ENCODE measurements at regions not wholly inside any gene's neighbourhood (a gene's known extent, or its start where the extent isn't known, plus 50 kb on each side); places are given as distances from the start of the nearest gene placed in this dataset.

DNA sequence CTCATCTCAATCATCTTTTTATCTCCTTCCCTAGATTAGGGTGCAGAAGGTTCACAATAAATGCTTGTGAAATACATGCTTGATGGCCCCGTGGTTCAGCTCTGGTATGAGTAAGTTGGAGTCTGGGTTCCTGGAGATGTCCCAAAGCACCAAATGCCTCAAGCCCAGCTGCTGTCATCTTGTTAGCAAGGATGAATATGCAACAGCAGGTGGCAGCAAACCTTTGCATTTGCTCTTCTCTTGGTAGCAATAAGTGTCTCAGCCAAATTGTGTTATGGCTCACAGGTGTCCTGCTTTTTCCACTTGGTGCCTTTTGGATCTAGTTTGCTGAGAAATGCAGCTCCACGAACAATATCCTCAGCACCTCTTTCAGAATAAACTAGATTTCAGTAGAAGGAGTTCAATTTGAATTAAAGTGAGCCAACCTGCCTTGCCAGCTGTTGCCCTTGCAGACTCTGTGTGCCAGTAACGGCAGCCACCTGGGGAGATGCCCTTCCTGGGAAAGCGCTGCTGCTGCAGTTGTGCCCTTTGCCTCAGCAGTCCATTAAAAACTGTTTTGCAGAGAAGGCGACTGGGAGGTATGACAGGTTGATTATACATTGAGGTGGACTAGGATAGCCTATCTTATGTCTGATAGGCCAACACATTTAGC lies 417.3 kb downstream of the SNAPC1 start:
- no peak for FAIRE-seq

DNA sequence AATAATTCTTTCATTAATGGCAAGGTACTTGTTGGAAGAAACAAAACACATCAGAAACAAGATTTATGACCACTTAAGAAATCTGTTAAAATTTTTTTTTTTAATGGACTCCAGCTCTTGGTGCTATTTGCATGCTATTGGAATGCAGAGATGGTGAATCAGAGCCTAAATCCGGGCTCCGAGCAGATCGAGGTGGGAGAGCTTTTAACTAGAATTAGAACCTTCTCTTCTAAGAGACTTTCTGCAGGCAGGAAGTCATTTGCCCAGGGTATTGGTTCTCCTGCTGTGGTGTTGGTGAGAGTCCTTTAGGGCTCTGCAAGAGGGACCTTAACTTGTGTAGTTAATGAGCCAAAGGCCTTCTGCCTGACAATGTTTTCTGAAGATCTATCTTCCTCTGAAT lies 419.4 kb downstream of the SNAPC1 start:
- no peak for FAIRE-seq

DNA sequence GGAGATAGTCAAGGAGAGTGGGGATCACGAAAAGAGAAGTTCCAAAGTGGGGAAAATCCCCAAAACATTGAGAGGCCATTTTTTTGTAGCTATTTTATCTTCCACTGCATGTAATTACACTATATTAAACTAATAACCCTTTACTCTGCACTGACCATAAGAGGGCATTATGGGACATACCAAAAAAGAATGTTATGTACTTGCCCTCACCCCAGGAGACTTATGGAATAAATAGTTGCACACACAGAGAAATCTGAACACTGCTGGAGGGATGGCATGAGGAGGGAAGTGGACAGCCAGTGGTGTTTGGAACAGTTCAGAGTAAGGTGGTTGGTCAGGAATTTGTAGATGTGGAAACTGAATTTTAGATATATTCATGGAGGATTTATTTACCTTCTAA lies 422.9 kb downstream of the SNAPC1 start:
- FAIRE-seq: no peak

DNA sequence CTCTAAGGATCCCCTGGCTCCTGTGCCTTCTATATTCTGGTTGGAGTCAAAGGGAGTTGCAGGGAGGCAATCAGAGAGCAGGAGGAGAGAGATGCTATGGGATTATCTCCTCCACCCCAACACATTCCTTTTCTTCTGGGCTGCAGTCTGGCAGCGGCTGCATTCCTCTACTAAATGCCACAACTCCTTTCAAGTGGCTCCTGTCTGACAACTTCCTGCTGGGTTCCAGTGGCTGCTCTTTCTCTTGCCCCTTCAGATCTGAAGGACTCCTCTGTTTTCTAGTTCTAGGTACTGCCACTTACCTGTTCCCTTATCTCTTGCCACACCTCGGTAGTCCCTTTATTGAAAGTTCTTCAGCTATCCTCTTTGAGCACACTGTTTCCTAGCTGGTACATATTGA lies 425.0 kb downstream of the SNAPC1 start:
- FAIRE-seq: no peak

DNA sequence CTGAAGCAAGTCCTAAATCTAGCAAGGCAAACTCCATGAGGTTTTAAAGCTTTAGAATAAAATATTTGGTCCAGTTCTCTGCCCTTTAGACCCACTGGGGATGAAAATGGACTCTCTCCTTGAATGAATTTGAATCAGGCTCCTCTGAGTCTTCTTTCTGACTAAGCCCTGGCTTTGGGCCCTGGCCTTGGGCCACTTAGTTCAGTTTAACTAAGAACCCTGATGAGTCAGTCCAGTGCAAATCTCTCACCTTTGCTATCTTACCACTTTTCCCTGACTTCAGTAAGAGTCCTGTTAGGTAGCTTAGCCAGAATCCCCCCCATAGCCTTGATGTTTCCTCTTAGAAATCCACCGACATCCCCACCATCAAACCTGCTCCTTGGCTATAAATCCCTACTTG lies 427.5 kb downstream of the SNAPC1 start:
- no peak for FAIRE-seq

DNA sequence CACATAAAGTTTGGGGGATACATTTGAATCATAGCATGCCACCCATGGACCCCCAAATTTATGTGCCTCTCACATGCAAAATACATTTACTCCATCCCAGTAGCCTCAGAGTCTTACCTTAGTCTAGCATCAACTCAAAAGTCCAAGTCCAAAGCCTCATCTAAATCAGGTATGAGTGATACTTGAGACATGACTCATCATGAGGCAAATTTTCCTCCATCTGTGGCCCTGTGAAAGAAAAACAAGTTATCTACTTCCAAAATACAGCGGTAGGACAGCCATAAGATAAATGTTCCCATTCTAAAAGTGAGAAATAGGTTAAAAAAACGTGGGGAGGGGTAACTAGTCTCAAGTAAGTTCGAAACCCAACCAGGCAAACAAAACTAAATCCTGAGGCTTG lies 444.2 kb downstream of the SNAPC1 start:
- no peak for FAIRE-seq

DNA sequence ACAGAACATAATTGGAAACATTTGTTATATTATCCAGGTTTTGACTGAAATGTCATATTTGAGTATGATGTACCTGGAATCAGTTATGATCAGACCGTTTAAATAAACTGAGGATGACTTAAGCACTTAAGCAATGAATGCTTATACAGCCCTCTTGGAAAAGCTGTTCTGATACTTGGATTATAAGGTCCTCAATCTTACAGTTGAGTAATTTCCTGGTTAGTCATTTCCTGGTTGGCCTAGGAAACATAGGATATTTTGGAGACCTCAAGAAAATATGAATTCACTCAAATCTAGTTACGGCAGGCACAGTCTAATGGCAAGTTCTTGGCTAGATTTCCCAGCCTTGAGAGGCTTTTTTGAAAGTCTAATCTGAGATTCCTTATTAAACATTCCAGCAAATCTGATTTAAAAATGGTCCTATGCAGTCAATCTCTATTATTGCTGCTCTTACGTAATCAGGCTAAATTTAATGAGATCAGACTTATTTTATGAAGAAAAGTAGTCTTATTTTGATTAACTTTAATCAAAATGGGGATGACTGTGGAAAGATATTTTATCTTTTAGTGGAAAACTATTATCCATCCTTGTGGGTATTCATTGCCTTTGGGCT lies 447.2 kb downstream of the SNAPC1 start:
- no peak for FAIRE-seq

DNA sequence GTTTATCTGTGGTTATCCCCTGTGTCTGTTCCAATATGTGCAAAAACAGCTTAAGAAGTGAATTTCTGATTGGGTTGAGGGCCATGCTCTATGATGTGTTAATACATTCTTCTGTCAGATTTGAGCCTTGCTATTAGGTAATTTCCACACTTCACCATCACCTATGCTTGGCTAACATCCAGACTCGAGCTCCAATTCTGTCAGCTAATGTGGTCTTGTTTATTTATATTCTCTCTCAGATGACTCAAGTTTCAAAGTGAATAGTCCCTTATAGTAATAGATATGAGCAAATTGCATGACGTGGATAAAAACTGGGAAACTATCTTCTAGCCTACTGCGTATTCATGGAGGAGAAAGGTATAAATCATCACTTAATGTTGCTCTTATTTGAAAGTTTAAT lies 451.3 kb downstream of the SNAPC1 start:
- no peak for FAIRE-seq

DNA sequence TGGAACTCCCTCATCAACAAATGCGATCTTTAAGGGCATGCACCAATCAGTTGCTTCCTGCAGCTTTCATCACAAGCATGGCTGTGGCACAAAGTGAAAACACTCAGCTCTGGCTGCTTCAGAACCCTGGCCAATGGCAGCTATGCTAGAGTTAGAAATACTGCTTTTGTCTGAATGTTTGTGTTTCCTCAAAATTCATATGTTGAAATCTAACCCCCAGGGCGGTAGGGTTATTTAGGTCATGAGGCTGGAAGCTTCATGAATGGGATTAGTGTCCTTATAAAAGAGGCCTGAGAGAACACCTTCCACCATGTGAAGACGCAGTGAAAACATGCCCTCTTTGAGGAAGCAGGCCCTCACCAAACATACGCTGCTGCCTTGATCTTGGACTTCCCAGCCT lies 453.9 kb downstream of the SNAPC1 start:
- no peak for FAIRE-seq

DNA sequence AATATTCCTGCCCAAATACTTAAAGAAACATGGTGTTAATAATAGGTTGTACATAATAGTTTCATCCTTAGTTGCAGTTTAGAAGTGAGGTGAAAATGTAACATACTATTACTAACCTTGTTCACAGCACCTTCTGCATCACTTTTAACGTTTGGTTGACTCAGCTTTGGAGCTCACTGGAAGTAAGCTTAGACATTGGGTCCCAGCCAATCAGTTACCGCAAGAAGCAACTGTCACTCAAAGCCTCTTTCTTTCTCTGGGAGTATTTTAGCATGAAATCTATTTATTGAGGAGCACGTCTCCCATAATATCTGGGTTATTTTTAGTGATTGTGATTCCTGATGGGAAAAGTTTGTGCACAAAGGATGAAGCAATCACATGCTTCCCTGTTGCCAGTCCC lies 472.6 kb downstream of the SNAPC1 start:
- no peak for FAIRE-seq

DNA sequence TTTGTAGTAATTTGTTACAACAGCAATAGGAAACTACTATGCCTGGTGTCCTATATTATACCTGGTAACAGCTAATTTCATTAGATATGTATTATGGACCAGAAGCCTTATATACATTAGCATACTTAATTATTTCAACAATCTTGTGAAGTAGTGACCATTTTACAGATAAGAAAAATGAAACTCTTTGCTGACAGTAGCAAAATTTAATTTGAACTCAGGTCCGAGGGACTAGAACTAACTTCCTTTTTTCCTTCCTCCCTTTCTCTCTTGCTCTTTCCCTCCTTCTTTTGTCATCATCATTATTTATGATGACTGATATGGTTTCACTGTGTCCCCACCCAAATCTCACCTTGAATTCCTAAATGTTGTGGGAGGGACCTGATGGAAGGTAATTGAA lies 482.0 kb downstream of the SNAPC1 start:
- no peak for FAIRE-seq

DNA sequence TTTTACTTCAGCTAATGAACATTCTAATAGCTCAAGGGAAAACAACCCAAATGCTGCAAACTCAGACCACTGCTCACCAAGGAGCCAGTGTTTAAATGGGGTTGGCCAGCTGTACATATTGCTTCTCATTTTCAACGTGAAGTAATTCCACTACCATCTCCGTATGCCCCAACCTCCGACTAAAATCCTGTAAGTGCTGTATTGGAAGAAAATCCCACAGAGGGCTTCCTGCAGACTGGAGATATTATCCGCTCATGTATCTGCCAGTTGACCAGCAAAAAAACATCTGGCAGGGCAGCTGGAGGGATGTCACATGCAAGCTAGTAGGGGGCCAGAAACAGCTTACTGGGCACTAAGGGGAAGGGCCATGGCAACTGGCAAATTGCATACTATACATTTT lies 485.0 kb downstream of the SNAPC1 start:
- FAIRE-seq: no peak

DNA sequence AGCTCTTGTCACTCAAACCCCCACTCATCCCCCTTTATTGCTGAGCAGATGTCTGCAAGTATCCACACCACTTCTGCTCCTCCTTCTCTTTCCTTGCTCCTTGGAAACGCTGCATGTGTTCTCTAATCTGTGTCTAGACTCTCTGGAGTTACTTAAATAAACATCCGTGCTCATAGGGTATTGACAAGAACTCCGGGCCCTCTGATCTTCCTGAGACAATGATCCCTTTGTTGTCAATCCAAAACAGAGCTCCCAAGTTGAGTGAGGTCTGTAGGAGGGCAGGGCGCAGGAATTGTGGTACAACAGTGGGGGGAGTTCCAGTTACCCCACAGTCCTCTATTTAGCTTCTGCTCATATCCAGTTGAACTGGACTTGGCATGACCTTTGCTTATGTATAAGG lies 489.0 kb downstream of the SNAPC1 start:
- FAIRE-seq: no peak

DNA sequence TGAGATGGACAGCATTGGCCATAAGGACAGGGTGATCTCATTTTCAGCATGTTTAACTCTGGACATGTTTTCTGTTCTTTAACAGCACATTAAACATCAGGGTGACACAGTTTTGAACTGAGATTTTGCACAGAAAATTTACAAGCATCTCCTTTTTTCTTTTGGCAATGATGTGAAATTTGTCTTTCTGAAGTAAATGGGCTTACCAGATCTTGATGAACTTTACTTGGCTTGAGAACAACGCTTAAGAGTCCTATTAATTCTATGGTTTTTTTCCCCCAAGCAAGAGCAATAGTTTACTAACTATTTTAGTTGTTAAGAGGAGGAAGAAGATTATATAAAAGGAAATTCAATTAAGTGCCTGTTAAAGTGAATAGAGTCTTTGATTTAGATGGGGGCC lies 491.0 kb downstream of the SNAPC1 start:
- no peak for FAIRE-seq

DNA sequence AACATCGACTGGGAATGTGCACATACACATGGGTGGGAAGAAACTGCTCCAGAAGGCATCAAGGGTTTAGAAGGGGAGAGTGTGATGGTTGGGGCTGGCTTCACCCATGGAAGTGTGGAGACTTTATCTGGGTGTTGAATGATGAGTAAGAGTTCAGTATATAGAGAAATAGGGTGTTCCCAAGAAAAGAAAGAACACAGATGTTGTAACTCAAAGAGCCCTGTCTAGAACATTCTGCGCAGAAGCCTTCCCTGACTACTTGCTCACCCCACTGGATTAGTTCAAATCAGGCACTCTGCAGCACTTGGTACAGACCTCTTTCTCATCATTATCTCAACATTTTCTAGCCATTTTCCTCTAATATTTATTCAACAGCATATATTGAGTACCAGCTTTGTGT lies 491.7 kb downstream of the SNAPC1 start:
- no peak for FAIRE-seq

DNA sequence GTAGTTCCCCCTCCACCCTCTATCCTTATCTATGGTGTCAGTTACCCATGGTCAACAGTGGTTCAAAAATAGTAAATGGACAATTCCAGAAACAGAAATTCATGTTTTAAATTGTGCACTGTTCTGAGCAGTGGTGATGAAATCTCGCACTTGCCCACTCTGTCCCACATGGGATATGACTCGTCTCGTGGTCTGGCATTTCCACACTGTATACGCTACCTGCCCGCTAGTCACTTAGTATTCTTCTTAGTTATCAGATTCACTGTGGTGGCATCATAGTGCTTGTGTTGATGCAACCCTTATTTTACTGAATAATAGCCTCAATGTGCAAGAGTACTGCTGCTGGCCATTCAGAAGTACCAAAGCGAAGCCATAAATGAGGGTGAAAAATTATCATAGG lies 507.0 kb downstream of the SNAPC1 start:
- FAIRE-seq: no peak

DNA sequence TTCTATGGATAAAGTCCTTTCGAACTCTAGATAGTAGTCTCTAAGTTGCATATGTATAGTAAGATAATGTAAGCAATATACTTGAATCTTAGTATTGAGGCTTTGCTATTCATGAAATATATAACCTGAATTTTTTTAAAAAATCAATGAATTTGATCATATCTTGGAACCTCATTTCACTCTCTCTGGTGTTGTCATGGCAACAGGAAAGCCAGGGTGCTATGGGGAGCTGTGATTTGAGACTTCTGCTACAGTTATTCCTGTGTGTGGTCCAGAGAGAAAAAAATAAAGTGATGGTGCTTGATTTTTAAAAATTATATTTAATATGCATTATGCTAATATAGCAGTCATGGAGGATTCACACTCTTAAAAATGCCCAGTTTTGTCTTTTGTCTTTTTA lies 508.0 kb downstream of the SNAPC1 start:
- no peak for FAIRE-seq

DNA sequence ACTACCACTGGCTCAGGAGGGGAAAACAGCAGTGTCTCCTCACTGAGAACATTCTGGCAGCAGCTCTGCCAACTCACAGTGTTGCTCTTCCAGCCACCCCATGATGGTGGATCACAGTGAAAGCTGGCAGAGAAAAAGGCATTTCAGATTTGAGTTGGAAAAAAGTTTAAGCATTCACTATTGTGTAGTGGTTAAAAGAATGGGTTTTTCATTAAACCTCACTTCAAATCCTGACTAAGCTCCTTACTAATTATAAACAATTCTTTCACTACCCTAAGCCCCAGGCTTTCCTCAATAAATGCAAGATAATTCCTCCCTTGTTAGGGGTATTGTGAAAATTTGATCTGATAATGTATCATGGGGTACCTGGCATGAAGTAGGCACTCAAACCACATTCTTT lies 518.1 kb downstream of the SNAPC1 start:
- FAIRE-seq: no peak

DNA sequence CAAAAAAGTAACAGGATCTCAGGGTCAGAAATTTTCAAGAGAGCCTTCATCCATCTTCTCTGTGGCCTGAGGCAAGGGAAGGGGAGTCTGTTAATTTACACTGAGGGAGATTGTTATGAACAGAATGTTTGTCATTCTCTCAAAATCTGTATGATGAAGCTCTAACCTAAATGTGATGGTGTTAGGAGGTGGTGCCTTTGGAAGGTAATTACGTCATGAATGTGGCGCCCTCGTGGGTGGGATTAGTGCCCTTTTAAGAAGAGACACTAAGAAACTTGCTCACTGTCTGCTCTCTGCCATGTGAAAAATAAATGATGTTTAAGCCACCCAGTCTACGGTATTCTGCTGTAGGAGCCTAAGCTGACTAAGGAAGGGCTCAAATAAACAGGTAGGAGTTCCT lies 521.6 kb downstream of the SNAPC1 start:
- no peak for FAIRE-seq

DNA sequence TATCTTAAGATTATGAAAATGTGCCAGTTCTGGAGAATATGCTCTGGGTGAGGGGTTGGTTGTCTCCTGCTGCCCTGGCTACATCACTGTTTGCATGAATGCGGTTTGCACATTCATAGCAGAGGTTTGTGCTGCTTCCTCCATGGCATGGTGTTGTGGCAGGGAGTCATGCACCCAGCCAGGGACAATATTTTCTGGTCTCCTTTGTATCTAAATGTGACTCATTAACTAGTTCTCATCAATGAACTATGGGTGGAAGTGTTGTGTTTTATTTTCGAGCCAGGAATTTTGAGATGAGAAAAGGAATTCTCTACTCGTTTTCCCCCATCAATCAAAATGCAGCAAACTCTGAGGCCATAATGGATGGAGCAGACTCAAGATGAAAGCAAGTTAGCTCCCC lies 527.3 kb downstream of the SNAPC1 start:
- no peak for FAIRE-seq

DNA sequence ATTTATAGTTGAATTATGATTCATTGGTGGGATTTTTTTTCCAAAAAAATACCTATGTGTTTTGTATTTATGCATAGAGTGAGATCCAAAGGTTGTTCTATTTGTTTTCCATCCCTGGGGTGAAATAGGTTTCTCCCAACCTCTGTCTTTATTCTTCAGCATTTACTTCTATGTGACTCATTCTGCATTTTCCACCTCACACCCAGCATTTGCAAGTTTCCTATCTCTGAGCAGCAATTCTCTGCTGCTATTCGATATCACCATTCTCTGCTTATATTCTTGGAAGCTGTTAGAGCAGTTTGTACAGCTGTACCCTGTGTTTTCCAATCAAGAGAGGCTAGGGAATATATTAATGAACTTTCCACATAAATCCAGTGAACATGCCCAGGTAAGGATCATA lies 538.9 kb downstream of the SNAPC1 start:
- FAIRE-seq: no peak

DNA sequence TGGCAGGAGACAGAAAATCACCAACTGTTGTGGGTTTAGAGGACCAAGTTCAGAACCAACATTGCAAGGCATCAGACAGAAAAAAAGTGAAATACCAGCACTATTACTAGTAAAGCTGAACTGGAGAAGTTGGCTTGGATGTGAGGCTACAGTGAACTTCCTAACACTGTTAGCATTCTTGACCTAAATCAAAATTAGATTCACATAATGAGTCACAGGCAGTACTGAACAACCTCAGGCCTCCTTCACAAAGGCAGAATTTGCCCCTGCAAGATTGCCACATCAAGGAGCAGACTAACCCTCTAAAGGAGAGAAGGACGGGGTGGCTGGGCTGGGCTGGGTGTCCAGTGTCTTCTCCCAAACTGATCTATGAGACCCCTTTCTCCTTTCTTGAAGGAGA lies 539.7 kb downstream of the SNAPC1 start:
- FAIRE-seq: no peak

DNA sequence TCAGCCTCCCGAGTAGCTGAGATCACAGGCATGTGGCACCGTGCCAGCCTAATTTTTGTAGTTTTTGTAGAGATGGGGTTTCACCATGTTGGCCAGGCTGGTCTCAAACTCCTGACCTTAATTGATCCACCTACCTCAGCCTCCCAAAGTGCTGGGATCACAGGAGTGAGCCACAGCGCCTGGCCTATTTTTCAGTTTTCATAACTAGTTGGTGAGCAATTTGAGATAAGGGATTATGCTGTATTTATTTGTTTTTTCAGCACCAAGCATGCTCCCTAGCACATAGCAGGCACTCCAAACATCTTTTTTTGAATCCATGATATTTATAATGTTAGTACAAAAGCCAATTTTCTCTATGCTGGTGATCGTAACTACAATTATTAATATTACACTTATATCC lies 541.2 kb downstream of the SNAPC1 start:
- FAIRE-seq: no peak

DNA sequence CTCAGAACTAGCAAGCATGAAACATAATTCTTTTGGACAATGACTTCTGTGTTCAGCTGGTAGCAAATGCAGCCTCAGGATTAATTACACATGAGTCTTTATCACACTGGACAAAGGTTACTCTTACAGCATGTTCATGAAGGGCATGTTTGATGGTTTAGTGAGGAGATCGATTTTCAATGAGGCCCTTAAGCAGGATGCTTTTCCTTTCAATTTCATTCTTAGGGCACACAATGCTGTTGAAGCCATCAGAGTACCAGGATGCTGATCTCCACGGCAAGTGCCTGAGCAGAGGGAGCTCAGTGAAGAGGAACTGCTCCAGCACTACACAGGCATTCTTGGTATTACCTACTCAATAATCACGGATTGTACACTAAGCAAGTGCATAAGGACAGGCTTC lies 542.0 kb downstream of the SNAPC1 start:
- no peak for FAIRE-seq

DNA sequence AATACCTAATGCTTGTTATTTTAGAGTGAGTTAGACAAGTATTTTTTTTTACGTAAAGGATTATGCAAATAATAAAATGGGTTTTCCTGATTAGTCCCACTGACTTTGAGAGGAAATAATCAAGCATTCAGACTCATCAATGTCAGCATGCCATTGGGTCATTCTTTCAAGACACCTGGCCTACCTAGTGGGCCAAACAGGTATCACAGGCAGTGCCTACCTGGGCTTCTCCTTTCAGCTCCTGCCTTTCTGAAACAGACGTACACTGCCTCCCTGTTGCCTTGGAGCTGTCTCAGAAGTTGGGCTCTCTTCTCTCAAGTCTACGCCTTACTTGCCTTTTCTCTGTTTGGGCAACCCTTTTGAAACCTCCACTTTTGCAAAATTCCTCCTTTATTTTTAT lies 545.6 kb downstream of the SNAPC1 start:
- FAIRE-seq: no peak
